Activated CD4-positive, alpha-beta T cell treated with anti-CD3 and anti-CD28 coated beads, Interleukin-2, amount 50 U/mL, for 16 hours (primary cell): ENCODE measurements at regions not wholly inside any gene's neighbourhood (a gene's known extent, or its start where the extent isn't known, plus 50 kb on each side); places are given as distances from the start of the nearest gene placed in this dataset.

Experiments
- DNase-seq: peaks from one replicate; pipeline ENCODE4 v3.0.0-alpha.2; 2020

DNA sequence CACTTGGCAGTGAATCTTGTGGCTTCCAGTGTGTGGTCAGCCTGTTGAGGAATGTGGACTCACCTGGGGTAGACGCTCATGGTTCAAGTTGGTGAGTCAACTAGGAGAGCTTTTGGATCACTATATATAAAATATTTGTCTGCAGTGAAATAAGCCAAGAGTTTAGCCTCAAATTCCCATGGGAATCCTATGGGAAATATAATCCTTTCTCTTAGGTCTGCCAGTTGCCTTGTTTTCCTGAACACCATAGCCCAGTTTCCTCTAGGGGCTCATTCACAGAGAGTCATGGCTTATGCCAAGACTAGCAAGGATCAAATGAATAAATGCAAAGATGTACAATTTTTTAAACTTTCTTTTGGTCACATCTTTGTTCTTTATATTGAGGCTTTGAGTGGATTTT lies 100.1 kb upstream of the NPHP3 start:
- DNase-seq, result no peak

- DNase-seq, result no peak
These were observed 99.1 kb upstream of the NPHP3 start for GRCh38 chr3:132821314-132821713.

- no peak for DNase-seq
These were observed 96.0 kb upstream of the NPHP3 start for GRCh38 chr3:132818251-132818650.

GRCh38 chr3:132817646-132818177 lies 95.5 kb upstream of the NPHP3 start:
- no peak for DNase-seq

DNA sequence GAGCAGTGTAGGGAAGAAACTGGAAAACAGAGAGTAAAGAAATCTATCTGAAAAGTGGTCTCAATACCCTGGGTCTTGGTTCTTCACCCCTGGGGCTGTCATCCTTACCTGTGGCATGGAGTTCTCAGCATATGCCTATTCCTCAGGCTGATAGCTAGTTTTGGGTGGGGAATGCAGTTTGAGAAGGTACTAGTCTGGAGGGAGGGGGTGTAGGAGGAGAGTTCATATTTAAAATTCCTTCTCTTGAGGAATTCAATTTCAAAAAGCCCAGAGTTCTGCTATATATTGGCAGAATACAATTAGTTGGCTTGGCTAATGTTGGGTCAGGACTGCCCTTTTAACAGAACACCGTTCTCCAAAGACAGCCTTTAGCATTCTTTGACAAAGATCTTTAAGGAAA lies 82.9 kb upstream of the NPHP3 start:
- DNase-seq, result no peak

- DNase-seq, result no peak
These were observed 82.3 kb upstream of the NPHP3 start for GRCh38 chr3:132804498-132804897.

DNA sequence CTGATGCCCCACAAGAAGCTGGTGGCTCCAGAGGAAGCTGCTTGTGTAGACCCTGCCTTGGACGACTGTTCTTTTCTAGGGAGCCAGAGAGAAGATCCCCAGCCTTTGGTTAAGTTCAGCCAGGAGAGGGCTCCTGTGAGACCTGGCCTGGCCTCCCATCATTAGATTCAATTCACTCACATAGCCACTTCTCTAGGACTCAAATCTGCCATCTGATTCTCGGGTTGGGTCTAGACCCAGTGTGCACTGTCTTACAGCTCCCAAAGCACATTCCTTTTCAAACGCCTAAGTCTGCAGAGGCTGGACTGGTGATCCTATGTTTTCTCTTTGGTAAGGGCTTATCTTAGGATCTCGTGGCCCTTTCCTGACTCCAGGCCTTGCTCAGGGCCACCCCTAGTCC lies 81.7 kb upstream of the NPHP3 start:
- DNase-seq, result no peak

DNA sequence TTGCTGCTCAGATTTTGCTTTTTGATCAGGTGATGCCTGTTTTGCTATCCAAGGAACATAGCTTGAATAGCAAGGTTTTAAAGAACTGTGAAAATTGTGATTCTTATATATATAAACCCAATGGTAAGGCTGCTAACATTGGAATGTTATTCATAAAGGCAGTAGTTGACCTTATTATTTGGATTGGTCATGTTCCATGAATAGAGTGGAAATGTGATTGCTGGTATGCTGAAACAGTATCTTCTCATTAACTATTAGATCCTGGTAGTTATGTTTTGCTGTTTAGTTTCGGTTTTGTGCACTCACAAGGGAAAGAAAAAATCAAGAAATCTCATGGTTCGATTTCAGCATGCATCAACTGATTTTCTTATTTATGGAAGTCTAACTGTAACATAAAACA lies 78.7 kb upstream of the NPHP3 start:
- no peak for DNase-seq

DNA sequence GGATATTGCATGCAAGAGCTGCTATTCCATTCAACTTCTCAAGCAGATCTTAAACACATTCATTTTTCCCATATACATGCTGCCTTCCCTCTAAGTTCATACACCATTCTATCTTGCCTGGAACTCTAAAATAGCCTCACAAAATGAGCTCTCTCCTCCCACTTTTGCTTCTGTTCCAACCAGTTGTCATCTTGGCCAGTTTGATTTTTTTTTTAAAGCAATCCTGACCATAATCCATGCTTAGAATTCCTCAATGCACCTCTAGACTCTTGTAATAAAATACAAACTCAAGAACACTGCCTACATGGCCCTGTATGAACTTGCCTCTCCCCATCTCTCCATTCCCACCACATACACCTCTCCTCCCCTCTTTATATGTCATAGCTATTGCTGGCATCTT lies 68.6 kb upstream of the NPHP3 start:
- DNase-seq, result no peak

GRCh38 chr3:132789959-132790358 lies 67.8 kb upstream of the NPHP3 start:
- no peak for DNase-seq

GRCh38 chr3:132788301-132788671 lies 66.1 kb upstream of the NPHP3 start:
- no peak for DNase-seq

- no peak for DNase-seq
These were observed 65.5 kb upstream of the NPHP3 start for GRCh38 chr3:132787616-132788300.

- no peak for DNase-seq
These were observed 64.7 kb upstream of the NPHP3 start for GRCh38 chr3:132786890-132787289.

GRCh38 chr3:132785292-132785691 lies 63.1 kb upstream of the NPHP3 start:
- DNase-seq, result no peak

GRCh38 chr3:132784502-132785025 lies 62.4 kb upstream of the NPHP3 start:
- no peak for DNase-seq

DNA sequence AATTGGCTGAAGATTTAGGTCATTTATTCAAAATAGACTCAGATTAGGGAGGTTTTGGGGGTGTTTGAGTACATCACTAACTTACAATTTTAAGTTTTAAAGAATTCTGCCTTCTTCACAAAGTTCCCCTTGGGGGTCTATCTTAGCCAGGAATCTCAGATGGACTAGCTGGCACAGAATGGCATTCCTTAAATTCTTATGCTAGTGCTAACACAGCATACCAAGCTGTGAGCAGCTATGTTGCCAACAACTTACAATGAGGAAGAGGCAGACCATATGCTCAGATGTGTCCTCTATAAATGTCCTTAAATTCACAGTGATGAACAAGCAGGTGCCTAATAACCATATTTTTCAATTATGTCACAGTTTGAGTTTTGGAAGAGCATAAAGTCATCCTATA lies 60.9 kb upstream of the NPHP3 start:
- no peak for DNase-seq

- no peak for DNase-seq
These were observed 59.7 kb upstream of the NPHP3 start for GRCh38 chr3:132781922-132782321.

DNA sequence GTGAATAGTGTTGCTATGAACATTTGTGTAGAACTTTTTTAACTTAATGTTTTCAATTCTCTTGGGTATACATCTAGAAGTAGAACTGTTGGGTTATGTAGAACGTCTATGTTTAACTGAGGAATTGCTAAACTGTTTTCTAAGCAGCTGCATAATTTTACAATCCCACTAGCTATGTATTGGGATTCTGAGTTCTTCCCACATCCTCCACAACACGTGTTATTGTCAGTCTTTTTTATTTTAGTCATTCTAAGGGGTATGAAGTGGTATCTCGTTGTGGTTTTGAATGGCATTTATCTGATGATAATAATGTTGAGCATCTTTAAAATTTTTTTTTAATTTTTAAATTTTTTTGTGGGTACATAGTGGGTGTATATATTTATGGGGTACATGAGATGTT lies 55.0 kb upstream of the NPHP3 start:
- DNase-seq, result no peak

GRCh38 chr3:132773071-132773619 lies 50.9 kb upstream of the NPHP3 start:
- peak; percentile 69 for DNase-seq

GRCh38 chr3:132772252-132772651 lies 50.0 kb upstream of the NPHP3 start:
- DNase-seq, result no peak
